HG03521 (cell line): ENCODE measurements at regions not wholly inside any gene's neighbourhood (a gene's known extent, or its start where the extent isn't known, plus 50 kb on each side); places are given as distances from the start of the nearest gene placed in this dataset.

Experiments used
- ATAC-seq: cut with Tn5 transposase; IDR thresholded peaks from one replicate; pipeline ENCODE4 v1.9.1; 2021; ENCODE audit warnings: mild to moderate bottlenecking, moderate library complexity; ENCODE audit not compliant: unreplicated experiment

GRCh38 chr10:59079386-59080226 is 96.8 kb upstream of the PHYHIPL start:
- ATAC-seq, result no peak

- no peak for ATAC-seq
Observed at GRCh38 chr10:59082249-59082648, 94.2 kb upstream of the PHYHIPL start.

GRCh38 chr10:59085054-59085453 is 91.4 kb upstream of the PHYHIPL start:
- no peak for ATAC-seq

GRCh38 chr10:59085711-59086502 is 90.5 kb upstream of the PHYHIPL start:
- ATAC-seq, result no peak

GRCh38 chr10:59087486-59087885 is 89.0 kb upstream of the PHYHIPL start:
- no peak for ATAC-seq

GRCh38 chr10:59088912-59089573 is 87.4 kb upstream of the PHYHIPL start:
- no peak for ATAC-seq

GRCh38 chr10:59090817-59091622 is 85.4 kb upstream of the PHYHIPL start:
- ATAC-seq, result no peak

GRCh38 chr10:59093461-59093860 is 83.0 kb upstream of the PHYHIPL start:
- ATAC-seq, result no peak

GRCh38 chr10:59096631-59097030 is 79.8 kb upstream of the PHYHIPL start:
- ATAC-seq, result no peak

- no peak for ATAC-seq
Observed at GRCh38 chr10:59098387-59098786, 78.1 kb upstream of the PHYHIPL start.

GRCh38 chr10:59098831-59099452 is 77.5 kb upstream of the PHYHIPL start:
- no peak for ATAC-seq

- ATAC-seq, result no peak
Observed at GRCh38 chr10:59099481-59099880, 77.0 kb upstream of the PHYHIPL start.

GRCh38 chr10:59102394-59102793 is 74.0 kb upstream of the PHYHIPL start:
- no peak for ATAC-seq

GRCh38 chr10:59104186-59104585 is 72.3 kb upstream of the PHYHIPL start:
- ATAC-seq, result no peak

- no peak for ATAC-seq
Observed at GRCh38 chr10:59106441-59106840, 70.0 kb upstream of the PHYHIPL start.

GRCh38 chr10:59107147-59107546 is 69.3 kb upstream of the PHYHIPL start:
- ATAC-seq, result no peak

- no peak for ATAC-seq
Observed at GRCh38 chr10:59108296-59108870, 68.1 kb upstream of the PHYHIPL start.

- no peak for ATAC-seq
Observed at GRCh38 chr10:59108886-59109288, 67.6 kb upstream of the PHYHIPL start.

GRCh38 chr10:59109826-59110225 is 66.6 kb upstream of the PHYHIPL start:
- ATAC-seq, result no peak

GRCh38 chr10:59124187-59124586 is 52.3 kb upstream of the PHYHIPL start:
- no peak for ATAC-seq
